HTR-8/SVneo (cell line): ENCODE measurements at regions not wholly inside any gene's neighbourhood (a gene's known extent, or its start where the extent isn't known, plus 50 kb on each side); places are given as distances from the start of the nearest gene placed in this dataset.
"Not testable (repeated sequence)": the region's sequence is repeated elsewhere in the genome, so short reads cannot be mapped to it uniquely, and the experiment has no call there.

Experiments used
- DNase-seq: peaks from one replicate; pipeline ENCODE4 v3.0.0; 2011; ENCODE audit warnings: low spot score, mixed read lengths; ENCODE audit not compliant: insufficient read length
- FAIRE-seq: peaks from 2 replicates; lab custom pipeline; 2011; peaks lifted over from hg19 to GRCh38; lab: Jason Lieb, UNC

DNA sequence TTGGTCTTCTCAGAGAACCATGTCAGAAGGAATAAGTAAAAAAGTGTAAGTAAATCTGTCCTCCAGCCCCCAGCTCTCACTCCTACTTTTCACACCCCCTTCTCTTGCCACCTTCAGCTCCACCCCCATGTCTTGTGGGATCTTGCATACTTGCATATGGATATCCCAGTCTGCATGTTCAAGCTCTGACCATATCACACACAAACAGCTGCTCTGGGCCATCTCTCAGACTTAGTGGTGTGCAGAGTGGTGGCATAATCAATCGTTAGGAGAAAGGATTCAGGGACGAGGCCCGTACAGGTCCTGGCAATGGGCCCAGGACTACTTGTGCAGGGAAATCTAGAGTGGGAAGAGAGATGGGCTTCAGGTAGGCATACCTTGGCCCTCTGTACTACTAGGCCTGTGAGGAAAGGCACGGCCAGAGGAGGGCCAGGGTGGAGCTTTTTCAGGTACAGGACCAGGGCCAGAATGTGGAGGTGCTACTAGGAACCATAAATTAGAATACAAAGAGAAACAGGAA, 112.0 kb upstream of the SGK1 start:
- FAIRE-seq, result no peak
- no peak for DNase-seq

DNA sequence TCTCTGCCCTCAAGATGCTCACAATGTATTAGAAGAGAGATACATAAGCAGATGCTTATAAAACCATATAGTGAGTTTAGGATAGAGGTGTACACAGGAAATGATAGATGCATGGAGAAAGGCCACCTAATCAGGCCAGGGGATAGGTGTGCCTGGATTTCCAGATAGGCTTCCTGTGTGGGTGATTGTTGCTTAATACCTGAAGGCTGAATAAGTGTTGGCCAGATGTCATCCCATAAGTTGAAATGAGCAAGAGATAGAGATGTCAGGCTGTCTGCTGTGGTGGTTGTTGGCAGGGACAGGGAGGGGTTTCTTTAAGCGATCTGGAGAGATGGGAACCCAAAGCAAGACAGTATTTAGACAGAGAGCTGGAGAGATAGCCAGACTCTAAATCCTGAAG, 109.8 kb upstream of the SGK1 start:
- DNase-seq (no peak), FAIRE-seq (no peak)

DNA sequence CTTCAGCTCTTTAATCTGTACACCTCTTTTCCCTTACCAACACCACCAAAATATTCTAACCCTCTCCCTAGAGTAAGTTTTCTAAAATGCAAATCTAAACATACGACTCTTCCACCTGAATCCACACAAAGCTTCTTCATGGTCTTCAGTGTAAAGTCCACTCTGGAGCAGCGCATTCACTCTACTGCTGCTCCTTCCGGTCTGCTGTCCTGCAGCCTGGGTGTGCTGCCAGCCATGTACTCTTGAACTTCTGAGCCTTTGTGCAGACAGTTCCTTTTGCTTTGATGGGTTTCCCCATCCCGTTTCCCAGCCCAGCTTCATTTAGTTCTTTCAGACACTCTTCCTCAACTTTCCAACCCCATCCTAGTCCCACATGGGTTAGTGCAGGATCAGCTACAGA, 108.7 kb upstream of the SGK1 start:
- FAIRE-seq, result no peak

DNA sequence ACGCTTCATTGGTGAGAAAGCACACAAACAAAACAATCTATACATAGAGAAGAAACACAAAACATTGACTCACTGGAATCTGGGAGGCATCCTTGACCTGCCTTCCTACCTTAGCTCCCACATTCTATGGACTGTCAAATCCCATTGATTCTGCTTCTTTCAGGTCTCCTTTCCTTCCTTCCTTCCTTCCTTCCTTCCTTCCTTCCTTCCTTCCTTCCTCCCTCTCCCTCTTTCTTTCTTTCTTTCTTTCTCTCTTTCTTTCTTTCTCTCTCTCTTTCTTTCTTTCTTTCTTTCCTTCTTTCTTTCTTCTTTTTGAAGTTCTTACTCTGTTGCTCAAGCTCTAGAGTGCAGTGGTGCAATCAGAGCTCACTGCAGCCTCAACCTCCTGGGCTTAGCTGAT, 108.0 kb upstream of the SGK1 start:
- FAIRE-seq, DNase-seq: not testable (repeated sequence)

More for the DNA sequence above, 108.7 kb upstream of the SGK1 start:
- DNase-seq, result no peak

DNA sequence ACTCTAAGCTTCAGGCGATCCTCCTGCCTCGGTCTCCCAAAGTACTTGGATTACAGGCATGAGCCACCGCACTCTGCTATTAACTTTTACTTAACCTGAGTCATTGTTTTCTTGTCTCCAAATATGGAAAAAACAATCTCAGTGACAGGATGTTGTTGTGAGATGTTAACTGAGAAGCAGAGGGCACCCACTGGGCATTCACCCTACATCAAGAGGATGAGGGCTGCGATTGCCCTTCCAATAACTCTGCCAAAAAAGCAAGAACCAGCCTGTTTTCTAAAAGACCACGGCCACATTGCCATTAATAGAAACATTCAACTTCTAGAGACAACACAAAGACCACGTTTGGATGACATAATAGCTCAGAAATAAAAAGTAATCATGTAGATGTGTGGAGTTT, 107.6 kb upstream of the SGK1 start:
- FAIRE-seq, result no peak
- DNase-seq, result no peak

DNA sequence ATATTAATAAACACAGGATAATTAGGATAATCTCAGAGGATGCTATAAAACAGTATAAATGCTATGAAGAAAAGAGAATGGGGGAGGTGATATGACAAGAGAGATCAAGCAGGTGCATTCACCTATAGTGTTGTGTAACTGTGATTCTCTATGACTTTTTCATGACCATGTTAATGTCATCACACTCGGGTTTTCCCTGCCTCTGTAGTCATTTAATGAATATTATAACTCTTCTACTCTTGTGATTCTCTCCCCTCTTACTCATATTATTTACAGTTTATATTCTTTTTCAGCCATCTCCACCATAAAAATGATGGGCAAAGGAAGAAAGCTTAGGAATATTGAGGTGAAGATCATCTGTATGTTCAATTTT, 106.9 kb upstream of the SGK1 start:
- DNase-seq, result no peak
- FAIRE-seq, result no peak

DNA sequence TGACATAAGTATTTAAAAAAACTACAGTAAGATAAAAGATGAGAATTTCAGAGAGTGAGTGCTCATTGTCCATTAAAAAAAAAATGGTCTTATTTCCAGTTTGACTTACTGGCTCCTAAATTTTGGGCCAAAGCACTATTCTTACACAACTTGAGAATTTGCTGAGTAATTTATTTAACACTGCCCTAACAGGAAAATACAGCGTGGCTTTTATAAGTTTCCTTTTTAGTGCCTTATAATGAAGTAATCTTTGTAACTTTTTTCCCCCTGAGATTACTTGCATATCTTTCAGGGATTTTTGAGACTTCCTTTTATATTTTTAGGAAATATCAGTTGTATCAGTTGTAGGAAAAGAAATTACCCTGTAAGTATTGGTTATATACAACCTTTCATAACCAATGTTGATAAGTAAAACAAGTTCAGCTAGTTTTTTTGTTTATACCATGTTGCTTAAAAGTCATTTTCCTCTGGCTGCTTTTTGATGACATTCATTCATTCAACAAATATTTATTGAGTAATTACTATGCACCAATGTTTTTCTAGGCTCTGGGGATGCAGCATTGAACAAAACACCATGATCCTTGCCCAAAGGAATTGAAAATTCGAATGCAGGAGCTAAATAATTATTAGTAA, 106.4 kb upstream of the SGK1 start:
- DNase-seq, result no peak
- no peak for FAIRE-seq

DNA sequence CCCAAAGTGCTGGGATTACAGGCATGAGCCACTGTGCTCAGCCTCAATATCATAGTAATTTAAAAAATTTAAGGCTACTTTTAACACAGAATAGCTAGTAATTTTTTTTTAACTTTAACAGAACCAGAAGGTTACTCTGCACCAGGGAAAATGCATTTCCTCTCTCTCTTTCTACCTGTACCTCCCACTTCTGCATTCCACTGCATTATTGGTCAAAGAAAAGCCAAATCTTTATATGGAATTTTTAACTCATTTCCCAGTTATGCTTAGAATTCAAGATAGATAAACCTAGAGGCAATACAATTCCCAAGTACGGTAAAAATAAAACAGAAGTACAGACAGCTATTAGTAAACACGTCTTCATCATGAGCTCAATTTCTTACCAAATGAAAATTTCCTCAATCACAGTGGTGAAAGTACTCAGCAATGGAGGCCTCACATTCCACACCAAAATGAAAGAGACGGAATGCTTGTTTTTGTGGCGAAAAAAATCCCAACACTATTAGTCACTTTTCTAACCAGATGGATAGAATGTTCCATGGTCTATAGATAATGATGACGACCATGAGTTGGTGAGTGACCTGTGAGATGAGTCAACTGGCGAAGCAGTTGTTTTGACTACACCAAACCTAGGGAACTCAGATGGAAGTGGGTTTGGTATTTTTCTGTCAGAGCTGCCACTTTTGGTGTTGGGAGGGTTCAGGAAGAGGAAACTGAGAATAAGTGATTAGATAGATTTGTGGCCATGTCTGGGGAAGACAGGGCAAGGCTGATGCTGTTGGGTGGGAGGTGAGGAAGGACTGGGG, 104.7 kb upstream of the SGK1 start:
- FAIRE-seq, result peak; percentile 82
- peak; percentile 78 for DNase-seq

DNA sequence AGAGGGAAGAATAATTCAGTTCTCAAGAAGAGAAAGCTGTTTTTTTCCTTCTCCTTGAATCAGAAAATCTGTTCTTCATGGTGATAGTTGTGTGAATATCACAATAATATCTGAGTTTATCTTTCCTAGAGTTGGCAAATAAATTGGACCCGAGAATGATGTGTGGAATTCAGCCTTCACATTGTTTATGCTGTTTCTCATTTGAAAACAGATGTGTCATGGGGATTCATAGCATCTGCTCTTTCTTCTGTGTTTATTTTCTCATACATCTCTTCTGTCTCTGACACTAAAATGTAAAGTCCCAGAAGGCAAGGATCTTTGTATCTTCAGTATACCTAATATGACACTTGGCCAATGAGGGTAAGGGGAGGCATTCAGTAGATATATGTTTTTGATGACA, 103.6 kb upstream of the SGK1 start:
- FAIRE-seq (no peak), DNase-seq (no peak)

DNA sequence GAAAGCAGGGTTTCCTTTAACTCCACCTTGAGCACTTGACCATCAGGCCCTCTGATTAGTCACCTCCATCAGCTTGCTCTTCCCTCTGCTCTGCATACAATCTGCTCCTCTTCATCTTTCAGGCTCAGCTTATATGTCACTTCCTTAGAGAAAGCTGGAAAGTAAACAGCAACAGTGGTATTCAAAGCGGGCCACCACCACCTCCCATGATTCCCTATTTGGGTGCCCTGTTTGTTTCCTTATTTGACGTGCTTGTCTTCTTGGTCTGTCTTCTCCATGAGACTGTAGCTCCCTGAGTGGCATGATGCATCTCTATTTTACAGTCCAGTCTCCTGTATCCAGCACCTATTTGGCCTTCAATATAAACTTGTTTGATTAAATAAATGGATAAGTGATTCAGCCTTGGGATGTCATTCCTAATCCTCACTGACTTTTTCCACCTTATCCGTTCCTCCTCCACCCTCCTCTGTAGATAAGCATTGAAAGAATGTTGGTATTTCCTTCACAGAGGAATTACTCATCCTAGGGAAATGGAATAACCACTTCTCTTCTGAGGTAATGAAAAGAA, 102.8 kb upstream of the SGK1 start:
- no peak for DNase-seq
- FAIRE-seq, result no peak

DNA sequence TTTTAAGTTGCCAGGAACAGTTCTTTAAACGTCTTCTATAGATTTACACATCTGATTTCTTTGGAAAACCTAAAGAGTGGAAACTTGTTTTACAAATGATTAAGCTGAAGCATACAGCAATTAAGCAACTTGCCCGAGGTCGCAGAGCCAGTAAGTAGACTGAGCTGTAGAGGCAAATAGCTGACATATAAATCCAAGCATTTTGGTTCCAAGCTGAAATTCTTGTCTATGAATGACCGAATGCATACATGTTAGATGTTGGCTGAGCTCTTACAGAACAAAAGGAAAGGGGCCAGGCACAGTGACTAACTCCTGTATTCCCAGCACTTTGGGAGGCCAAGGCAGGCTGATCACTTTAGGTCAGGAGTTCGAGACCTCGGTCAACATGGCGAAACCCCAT, 101.8 kb upstream of the SGK1 start:
- DNase-seq, result no peak
- no peak for FAIRE-seq

DNA sequence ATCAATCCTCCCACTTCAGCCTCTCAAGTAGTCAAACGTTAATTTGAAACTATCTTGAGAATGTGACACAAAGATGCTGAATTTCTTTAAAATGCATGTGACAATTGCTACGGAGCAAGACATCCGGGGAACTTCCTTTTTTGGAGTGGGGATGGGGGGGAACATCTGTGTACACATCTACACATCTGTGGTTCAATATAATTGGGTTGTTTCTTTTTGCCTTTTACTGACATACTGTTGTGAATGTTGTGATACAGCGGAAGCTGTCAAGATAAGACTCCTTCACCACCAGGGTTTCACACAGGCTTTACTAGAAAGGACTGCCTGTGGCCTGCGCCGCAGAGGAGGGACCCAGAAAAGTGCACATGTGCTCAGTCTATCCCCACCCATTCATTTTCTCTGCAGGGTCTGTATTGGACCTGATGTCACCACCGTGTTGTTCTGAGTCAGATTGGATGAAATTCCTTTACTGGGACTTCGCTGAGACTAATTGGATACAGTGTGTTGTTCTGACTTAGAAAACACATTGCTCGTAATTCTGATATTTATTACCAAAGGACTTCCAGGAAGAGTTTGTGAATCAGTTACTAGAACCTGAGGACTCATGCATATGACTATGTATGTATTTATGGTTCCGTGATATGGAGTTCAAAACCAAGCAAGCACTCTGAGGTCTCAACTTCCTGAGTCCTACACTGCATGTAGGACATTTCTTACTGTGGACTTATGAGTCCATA, 98.7 kb upstream of the SGK1 start:
- FAIRE-seq (no peak), DNase-seq (no peak)

DNA sequence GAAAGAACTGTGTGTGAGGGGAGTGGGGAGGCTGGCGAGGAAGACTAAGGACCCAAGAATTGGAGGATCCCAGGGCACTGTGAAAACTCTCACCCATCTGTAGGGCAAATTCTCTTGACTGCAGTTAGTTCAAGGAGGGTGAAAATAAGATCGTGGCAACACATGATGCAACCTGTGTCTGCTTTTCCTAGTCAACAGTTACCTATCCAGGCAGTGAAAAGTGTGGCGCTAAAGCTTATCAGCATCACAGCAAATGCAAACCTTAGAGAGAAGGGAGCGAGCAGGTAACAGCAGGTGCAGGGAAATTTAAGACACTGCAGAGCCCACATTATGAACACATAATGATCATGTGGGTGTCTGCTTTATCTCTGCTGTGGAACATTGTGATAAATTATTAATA, 97.7 kb upstream of the SGK1 start:
- FAIRE-seq (peak; percentile 23), DNase-seq (no peak)

DNA sequence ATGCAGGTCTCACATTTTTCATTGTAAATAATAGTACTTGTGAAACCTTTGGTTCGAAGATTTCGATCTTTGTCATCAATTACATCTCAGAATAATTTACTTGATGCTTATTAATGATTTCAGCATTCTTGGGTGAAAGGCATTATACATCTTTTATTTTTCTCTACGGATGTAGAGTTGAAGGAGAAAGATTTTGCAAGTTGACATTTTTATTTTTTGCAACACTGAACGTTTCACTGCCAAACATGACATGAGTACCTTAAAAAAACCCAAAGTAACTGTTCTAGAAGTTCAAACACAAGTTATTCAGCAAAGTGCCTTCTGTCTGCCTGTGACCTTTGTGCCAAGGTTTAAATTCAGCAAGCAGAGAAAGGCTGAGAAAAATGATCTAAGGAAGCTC, 97.3 kb upstream of the SGK1 start:
- DNase-seq (no peak), FAIRE-seq (no peak)

DNA sequence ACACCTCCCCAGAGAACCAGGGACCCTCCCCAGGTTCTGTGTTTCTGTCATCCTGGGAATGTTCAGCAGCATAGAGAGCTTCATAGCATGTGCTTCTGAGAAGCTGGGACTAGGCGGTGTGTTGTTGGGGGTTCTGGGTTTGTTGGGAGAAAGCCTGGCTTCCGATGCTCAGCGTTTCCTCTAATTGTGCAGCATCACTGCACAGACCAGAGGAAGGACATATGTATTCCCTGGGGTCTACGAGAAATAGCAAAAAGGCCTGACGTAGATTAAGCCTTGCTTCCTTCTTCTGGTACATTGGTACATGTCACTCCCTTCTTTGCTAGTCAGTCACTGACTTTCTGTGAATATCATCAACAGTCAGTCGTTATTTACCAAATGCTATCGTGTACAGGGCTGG, 96.9 kb upstream of the SGK1 start:
- DNase-seq (no peak), FAIRE-seq (no peak)

DNA sequence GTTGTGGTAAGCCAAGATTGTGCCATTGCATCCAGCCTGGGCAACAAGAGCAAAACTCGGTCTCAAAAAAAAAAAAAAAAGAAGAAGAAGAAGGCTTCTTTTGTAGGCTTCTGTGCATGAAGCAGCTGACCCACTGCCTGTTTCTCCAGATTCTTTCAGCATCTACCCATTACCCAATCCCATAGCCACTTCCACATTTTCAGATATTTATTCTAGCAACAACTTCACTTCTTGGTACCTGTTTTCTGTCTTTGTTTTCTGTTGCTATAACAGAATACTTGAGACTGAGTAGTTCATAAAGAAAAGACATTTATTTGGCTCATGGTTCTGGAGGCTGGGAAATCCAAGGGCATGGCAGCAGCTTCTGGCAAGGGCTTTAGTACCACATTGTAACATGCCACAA, 95.3 kb upstream of the SGK1 start:
- FAIRE-seq (no peak), DNase-seq (no peak)

DNA sequence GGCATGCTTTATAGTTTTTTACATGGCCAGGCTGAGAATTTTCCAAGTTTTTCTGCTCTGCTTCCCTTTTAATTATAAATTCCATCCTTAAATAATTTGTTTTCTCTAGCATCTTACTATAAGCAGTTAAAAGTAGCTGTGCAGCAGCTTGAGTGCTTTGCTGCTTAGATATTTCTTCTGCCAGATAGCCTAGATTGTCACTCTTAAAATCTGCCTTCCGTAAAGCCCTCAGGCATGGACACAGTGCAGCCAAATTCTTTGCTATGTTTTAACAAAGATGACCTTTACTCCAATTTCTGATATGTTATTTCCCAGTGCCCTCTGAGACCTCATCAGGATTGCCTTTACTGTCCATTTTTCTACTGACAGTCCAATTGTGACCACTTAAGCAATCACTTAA, 92.6 kb upstream of the SGK1 start:
- FAIRE-seq, result no peak
- DNase-seq, result no peak

DNA sequence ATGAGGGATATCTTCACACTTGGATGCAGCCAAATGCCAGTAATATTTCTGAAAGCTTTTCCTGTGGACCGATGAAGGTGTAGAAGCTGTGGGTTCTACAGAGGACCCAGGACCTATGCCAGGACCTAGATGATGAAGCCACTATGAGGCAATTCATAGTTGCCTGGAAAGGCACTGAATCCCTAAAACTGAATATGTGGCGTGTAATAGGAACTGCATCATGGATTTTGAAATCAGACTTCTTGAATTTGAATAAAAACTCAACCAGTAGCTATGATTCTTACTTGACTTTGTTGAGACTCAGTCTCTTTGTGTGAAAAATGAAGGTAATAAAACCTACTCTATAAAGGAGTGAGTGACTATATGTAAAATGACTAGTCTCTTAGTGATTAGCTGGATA, 89.9 kb upstream of the SGK1 start:
- no peak for DNase-seq
- no peak for FAIRE-seq

DNA sequence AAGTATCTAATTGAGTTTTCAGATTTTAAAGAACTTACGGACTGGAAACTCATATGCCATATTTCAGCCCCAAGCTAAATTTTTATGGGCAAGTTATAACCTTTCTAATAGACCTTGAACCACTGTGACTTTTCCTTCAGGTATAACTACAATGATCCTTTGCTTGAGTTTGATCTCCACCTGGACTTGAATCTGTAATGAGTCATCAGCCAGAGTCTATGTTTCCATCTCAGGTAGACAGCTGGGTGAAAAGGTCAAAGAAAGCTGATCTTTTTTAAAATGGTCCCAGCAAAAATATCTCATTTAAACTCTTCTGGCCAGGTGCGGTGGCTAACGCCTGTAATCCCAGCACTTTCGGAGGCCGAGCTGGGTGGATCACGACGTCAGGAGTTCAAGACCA, 88.4 kb upstream of the SGK1 start:
- DNase-seq, result no peak
- FAIRE-seq, result no peak

DNA sequence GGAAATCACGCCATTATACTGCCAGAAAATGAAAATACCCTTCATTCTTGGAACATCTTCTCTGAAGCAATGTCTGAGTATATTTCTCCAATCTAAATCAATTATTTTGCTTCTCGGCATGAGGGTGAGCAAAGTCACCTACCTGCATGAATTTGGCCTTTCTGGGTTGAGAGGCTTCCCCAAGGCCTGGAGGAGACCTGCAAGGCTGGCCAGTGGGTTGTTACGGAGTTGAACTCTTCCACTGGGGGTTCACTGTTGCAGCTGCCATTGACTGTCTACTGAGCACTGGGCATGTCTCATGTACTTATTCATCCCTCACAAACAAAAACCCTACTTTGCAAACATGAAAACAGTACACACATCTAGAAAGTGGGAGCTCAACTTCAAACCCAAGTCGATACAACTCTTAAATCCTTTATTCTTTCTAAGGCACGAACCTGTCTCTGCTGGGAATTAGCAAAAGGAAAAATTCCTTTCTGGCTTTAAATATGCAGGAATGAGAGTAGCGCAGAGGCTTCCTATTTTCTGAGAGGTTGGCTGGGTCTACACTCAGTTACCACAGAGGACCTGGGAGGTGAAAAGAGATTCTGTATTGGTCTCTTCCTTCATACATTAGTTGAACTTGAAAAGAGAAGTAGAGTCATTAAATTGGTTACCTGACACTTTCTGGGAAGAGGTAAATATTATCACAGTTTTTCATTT, 87.6 kb upstream of the SGK1 start:
- no peak for FAIRE-seq
- no peak for DNase-seq
